ENCODE measurements at regions not wholly inside any gene's neighbourhood (a gene's known extent, or its start where the extent isn't known, plus 50 kb on each side); places are given as distances from the start of the nearest gene placed in this dataset.

DNA sequence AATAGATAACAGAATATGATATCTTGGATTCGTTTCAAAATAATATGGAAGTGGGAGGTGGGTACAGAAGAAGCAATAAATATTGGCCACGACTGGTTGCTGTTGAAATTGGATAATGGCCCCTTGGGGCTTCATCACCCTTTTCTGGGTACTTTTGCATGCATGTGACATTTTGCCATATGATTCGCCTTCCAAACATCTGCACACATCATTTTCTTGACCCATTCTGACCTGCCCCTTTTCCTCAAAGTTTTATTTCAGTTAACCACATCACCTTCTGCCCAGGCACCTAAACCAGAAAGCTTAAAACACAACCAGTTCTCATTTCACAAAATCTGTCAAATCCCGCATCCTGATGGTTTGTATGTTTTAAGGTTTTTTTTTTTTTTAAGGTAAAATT lies 116.7 kb upstream of the AGAP1 start:
- H3K27me3 ChIP-seq (ENCODE audit: control insufficient read depth, insufficient read depth, low read length): no peaks in the 10 kb centered on the region
- H3K4me1 ChIP-seq (ENCODE audit: control insufficient read depth, insufficient read depth, low read length): no peaks in the 10 kb centered on the region
- H3K9ac ChIP-seq (ENCODE audit: low read length): no peak overlapping the region
- no peak overlapping the region for H3K27ac ChIP-seq (ENCODE audit: low read depth, low read length)
- no peak overlapping the region for H3K4me3 ChIP-seq (ENCODE audit: low read length)
- no peaks in the 10 kb centered on the region for H3K36me3 ChIP-seq (ENCODE audit: control insufficient read depth, insufficient read depth, low read length)

DNA sequence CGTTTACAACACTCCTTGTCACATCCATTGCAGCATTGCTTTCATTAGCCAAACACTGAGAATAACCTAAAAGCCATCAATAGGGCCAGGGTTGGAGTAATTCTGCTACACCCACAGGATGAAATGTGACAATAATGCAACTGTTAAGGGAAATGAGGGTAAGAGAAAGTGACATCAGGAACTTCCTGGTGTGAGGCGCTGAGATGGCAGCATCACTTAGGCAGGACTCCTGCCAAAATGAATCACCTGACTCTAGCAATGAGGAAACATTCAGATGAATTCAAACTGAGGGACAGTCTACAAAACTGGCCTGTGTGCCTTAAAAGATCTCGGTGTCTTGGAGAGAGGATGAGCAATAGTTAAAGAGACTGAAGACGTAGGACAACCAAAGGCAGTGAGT lies 115.6 kb upstream of the AGAP1 start:
- no peaks in the 10 kb centered on the region for H3K27me3 ChIP-seq (ENCODE audit: control insufficient read depth, insufficient read depth, low read length)
- H3K4me3 ChIP-seq (ENCODE audit: low read length): no peak overlapping the region
- no peaks in the 10 kb centered on the region for H3K4me1 ChIP-seq (ENCODE audit: control insufficient read depth, insufficient read depth, low read length)
- H3K27ac ChIP-seq (ENCODE audit: low read depth, low read length): no peak overlapping the region
- no peak overlapping the region for H3K9ac ChIP-seq (ENCODE audit: low read length)
- H3K36me3 ChIP-seq (ENCODE audit: control insufficient read depth, insufficient read depth, low read length): no peaks in the 10 kb centered on the region

DNA sequence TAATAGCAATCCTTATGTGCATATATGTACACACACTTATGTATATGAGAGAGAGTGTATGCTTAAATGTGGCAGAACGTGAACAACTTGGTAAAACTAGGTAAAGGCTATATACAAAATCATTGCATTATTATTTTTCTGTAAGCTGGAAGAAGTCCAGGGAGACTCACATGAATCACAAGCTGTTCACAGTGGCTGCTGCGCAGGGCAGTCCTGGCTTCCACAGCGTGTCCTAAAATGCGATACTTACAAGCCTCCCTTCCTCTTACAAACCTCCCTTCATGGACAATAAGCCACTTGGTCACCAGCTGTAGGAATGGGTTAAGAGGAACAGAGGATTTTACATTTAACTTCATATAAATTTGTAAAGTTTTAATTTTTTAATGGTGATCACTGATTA lies 114.9 kb upstream of the AGAP1 start:
- Histone ChIP-seq H3K36me3 (ENCODE audit: control insufficient read depth, insufficient read depth, low read length) (no peaks in the 10 kb centered on the region), H3K4me3 (ENCODE audit: low read length) (no peak overlapping the region), H3K27ac (ENCODE audit: low read depth, low read length) (no peak overlapping the region), H3K9ac (ENCODE audit: low read length) (no peak overlapping the region), H3K27me3 (ENCODE audit: control insufficient read depth, insufficient read depth, low read length) (no peaks in the 10 kb centered on the region), H3K4me1 (ENCODE audit: control insufficient read depth, insufficient read depth, low read length) (no peaks in the 10 kb centered on the region)

DNA sequence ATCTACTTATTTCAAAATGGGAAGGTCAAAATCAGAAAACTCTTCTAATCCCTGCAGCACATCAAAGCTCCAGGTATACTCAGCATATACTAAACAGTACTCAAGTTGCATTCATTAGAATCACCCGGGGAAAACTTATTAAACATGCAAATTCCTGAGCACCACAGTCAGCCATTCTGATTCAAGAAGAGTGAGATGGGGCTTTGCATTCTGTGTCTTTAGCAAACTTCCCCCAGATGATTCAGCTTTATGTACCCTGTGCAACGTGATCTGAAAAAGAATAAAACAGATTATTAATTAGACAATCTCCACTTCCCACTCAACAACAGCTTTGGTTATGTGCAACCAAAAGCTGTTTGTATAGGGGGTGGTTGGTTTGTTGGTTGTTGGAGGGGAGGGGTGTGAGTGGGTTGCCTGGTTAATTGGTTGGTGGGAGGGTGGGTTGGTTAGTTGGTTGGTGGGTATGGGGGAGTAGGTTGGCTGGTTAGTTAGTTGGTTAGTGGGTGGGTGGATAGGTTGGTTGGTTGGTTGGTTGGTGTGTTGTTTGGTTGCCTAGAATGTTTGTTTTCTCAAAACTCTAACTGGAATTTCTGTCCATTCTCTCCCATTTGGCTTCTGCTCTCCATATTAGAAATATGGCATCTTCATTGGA lies 112.5 kb upstream of the AGAP1 start:
- no peak overlapping the region for H3K9ac ChIP-seq (ENCODE audit: low read length)
- no peak overlapping the region for H3K4me3 ChIP-seq (ENCODE audit: low read length)
- no peaks in the 10 kb centered on the region for H3K36me3 ChIP-seq (ENCODE audit: control insufficient read depth, insufficient read depth, low read length)
- no peak overlapping the region for H3K27ac ChIP-seq (ENCODE audit: low read depth, low read length)
- H3K4me1 ChIP-seq (ENCODE audit: control insufficient read depth, insufficient read depth, low read length): no peaks in the 10 kb centered on the region
- H3K27me3 ChIP-seq (ENCODE audit: control insufficient read depth, insufficient read depth, low read length): no peaks in the 10 kb centered on the region

DNA sequence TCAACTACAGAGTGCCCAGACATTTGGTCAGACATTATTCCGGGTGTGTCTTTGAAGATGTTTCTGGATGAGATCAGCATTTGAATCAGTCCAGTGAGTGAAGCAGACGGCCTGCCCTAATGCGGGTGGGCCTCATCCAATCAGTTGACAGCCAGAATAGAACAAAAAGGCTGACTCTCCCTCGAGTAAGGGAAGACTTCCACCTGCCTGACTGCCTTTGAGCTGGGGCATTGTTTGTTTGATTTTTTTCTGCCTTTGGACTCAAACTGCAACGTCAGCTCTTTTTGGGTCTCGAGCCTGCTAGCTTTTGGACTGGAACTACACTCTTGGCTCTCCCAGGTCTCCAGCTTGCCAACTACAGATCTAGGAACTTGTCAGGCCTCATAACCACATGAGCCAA lies 111.7 kb upstream of the AGAP1 start:
- Histone ChIP-seq H3K36me3 (ENCODE audit: control insufficient read depth, insufficient read depth, low read length) (no peaks in the 10 kb centered on the region), H3K4me3 (ENCODE audit: low read length) (no peak overlapping the region), H3K4me1 (ENCODE audit: control insufficient read depth, insufficient read depth, low read length) (no peaks in the 10 kb centered on the region), H3K9ac (ENCODE audit: low read length) (no peak overlapping the region), H3K27ac (ENCODE audit: low read depth, low read length) (no peak overlapping the region), H3K27me3 (ENCODE audit: control insufficient read depth, insufficient read depth, low read length) (no peaks in the 10 kb centered on the region)

DNA sequence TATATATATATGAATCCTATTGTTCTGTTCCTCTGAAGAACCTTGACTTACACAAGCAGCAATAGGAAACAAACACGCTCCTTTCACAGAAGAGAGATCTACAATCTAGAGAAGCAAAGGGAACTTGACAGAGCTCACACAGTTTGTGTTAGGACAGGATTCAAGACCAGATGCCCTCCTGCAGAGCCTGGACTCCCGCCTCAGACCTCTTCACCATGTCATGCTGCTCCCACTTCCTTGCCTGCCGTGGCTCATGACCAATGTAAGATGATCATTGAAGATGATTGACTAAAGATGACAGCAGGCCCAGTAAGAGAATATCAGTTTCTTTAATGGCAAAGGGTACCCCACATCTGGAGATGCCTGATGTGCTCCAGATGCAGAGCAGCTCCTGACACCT lies 111.2 kb upstream of the AGAP1 start:
- no peaks in the 10 kb centered on the region for H3K4me1 ChIP-seq (ENCODE audit: control insufficient read depth, insufficient read depth, low read length)
- H3K27me3 ChIP-seq (ENCODE audit: control insufficient read depth, insufficient read depth, low read length): no peaks in the 10 kb centered on the region
- H3K27ac ChIP-seq (ENCODE audit: low read depth, low read length): no peak overlapping the region
- no peaks in the 10 kb centered on the region for H3K36me3 ChIP-seq (ENCODE audit: control insufficient read depth, insufficient read depth, low read length)
- H3K4me3 ChIP-seq (ENCODE audit: low read length): no peak overlapping the region
- no peak overlapping the region for H3K9ac ChIP-seq (ENCODE audit: low read length)

DNA sequence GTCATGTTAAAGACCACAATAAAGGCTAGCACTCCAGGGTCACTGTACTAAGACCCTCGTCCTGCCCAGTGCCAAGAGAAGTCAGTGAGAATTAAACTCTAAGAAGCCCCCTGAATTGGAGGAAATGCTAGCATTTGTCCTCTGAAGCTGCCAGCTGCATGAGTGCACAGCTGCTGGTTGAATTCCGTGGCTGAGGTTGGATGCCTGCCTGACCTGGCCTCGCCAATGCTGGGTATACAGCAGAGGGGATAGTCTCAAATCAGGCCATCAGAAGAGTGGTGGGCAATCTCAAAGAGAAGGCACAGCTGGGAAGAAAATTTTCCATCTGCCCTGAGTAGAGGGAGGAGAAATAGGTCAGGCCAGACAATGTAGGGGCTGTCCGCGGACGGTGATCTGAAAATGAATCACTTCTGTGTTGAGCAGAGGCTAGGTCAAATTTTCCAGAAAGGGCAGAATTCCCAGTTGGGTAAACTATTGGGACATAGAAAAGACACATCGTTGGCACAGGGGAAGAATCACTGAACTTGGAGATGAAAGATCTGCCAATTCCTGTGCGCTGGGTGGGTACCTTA lies 110.5 kb upstream of the AGAP1 start:
- no peak overlapping the region for H3K4me3 ChIP-seq (ENCODE audit: low read length)
- no peaks in the 10 kb centered on the region for H3K27me3 ChIP-seq (ENCODE audit: control insufficient read depth, insufficient read depth, low read length)
- no peaks in the 10 kb centered on the region for H3K36me3 ChIP-seq (ENCODE audit: control insufficient read depth, insufficient read depth, low read length)
- no peak overlapping the region for H3K27ac ChIP-seq (ENCODE audit: low read depth, low read length)
- H3K9ac ChIP-seq (ENCODE audit: low read length): no peak overlapping the region
- no peaks in the 10 kb centered on the region for H3K4me1 ChIP-seq (ENCODE audit: control insufficient read depth, insufficient read depth, low read length)

DNA sequence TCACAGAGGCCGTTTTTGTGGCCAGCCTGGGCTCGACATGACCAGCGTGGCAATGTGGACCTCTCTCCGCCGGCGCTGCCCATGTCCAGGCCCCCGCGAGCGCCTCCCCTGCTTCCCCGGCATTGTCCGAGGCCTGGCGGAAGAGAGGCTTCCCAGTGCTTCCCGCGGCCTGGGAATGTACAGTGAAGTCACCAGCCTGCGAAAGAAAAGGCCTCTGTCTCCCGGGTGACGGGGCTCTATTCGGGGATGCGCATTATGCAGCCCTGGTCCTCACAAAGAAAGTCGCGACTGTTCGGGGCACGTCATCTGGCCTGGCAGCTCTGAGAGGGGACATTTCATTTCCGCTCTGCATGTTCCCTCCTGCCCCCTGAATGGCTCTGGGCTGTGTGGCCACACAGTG lies 109.2 kb upstream of the AGAP1 start:
- Histone ChIP-seq H3K27ac (ENCODE audit: low read depth, low read length) (no peak overlapping the region), H3K27me3 (ENCODE audit: control insufficient read depth, insufficient read depth, low read length) (no peaks in the 10 kb centered on the region), H3K36me3 (ENCODE audit: control insufficient read depth, insufficient read depth, low read length) (no peaks in the 10 kb centered on the region), H3K9ac (ENCODE audit: low read length) (no peak overlapping the region), H3K4me3 (ENCODE audit: low read length) (no peak overlapping the region), H3K4me1 (ENCODE audit: control insufficient read depth, insufficient read depth, low read length) (no peaks in the 10 kb centered on the region)

DNA sequence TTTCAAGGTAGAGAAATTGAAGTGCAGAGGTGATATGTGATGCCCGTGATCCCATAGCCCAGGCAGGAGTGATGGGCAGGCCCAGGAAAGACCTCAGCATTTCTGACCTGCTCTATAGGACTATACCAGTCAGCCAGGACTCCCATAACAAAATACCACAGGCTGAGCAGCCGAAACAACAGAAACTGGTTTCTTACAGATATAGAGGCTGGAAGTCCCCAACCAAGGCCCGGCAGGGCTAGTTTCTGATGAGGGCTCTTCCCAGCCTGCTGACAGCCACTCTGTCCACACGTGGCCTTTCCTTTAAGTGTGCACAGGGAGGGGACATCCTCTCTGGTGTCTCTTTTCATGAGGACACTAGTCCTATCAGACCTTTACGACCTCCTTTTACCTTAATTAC lies 104.2 kb upstream of the AGAP1 start:
- Histone ChIP-seq H3K9ac (ENCODE audit: low read length) (no peak overlapping the region), H3K27me3 (ENCODE audit: control insufficient read depth, insufficient read depth, low read length) (no peaks in the 10 kb centered on the region), H3K4me3 (ENCODE audit: low read length) (no peak overlapping the region), H3K36me3 (ENCODE audit: control insufficient read depth, insufficient read depth, low read length) (no peaks in the 10 kb centered on the region), H3K4me1 (ENCODE audit: control insufficient read depth, insufficient read depth, low read length) (no peaks in the 10 kb centered on the region), H3K27ac (ENCODE audit: low read depth, low read length) (no peak overlapping the region)

DNA sequence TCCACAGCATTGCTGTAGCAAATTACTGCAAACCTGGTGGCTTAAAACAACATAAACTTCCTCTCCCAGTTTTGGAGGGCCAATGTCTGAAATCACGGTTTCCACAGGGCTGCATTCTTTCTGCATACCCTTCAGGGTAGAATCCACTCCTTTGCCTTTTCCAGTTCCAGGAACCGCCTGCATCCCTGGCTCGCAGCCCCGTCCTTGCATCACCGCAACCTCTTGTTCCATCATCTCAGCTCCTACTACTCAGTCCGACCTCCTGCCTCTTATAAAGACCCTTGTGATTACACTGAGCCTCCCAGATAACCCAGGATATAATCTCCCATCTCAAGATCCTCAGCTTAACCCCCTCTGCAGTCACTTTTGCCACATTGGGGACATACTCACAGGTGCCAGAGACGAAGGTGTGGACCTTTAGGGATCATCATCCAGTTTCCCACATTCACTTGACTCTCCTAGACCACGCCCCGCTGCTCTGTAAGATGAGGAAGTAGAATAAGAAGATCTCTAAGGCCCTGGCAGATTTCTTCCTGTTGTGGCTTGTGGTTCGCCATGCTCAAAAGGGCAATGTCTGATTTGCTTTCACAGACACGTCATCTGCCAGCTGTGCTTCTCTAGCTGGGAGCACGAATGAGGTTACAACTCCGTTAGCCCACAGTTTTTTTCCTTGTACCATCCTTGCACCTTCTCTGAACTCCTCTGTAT lies 103.6 kb upstream of the AGAP1 start:
- Histone ChIP-seq H3K4me1 (ENCODE audit: control insufficient read depth, insufficient read depth, low read length) (no peaks in the 10 kb centered on the region), H3K36me3 (ENCODE audit: control insufficient read depth, insufficient read depth, low read length) (no peaks in the 10 kb centered on the region), H3K27me3 (ENCODE audit: control insufficient read depth, insufficient read depth, low read length) (no peaks in the 10 kb centered on the region), H3K9ac (ENCODE audit: low read length) (no peak overlapping the region), H3K4me3 (ENCODE audit: low read length) (no peak overlapping the region), H3K27ac (ENCODE audit: low read depth, low read length) (no peak overlapping the region)

DNA sequence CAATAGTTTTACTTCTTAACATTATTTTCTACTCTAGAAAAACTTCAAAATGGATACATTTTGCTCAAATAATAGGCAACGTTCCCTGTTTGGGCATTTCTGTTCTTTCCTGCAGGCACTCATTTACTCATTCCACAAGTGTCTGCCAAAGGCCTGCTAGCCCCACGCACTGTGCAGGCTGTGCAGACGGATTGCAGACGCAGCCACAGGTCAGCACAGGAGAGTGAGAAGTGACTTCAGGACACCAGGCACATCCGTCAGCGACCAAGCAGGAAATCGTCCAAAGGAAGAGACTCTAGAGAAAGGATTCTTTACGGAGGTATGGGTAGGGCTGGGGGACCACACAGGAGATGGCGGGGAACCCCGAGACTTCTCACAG lies 103.0 kb upstream of the AGAP1 start:
- H3K4me3 ChIP-seq (ENCODE audit: low read length): no peak overlapping the region
- H3K4me1 ChIP-seq (ENCODE audit: control insufficient read depth, insufficient read depth, low read length): no peaks in the 10 kb centered on the region
- no peak overlapping the region for H3K27ac ChIP-seq (ENCODE audit: low read depth, low read length)
- no peak overlapping the region for H3K9ac ChIP-seq (ENCODE audit: low read length)
- no peaks in the 10 kb centered on the region for H3K27me3 ChIP-seq (ENCODE audit: control insufficient read depth, insufficient read depth, low read length)
- no peaks in the 10 kb centered on the region for H3K36me3 ChIP-seq (ENCODE audit: control insufficient read depth, insufficient read depth, low read length)

DNA sequence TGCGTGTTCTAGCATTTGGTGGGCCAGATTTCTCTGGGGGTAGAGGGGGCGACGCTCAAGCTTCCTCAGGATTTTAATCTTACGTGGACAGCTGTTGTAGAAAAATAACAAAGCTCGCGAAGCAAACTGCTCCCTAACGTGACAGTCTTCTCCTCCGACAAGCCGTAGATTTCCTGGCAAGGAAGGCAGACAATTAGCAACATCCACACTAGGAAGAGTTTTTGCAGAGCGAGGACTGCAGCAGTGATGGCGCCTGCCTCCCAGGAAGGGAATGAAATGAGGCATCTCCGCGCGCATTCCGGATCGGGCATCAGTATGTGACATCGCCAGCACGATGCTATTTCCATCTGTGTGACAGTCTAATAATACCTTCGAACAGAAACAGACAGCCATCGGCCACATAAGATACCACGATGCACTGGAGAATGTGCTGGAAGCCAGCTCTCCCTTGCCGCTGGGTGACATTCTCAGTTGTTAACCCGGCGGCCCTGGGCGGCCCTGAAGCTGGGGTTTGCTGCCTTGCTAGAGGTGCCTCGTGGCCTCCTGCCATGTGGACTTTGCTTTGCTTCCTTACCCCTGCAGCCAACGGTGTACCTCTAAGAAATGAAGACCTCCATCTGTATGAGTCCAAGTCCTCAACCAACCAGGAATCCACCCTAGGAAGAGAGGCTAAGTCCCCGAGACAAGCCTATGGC lies 101.8 kb upstream of the AGAP1 start:
- H3K4me1 ChIP-seq (ENCODE audit: control insufficient read depth, insufficient read depth, low read length): no peaks in the 10 kb centered on the region
- H3K4me3 ChIP-seq (ENCODE audit: low read length): no peak overlapping the region

More for the DNA sequence above, 101.8 kb upstream of the AGAP1 start:
- Histone ChIP-seq H3K27ac (ENCODE audit: low read depth, low read length) (no peak overlapping the region), H3K9ac (ENCODE audit: low read length) (no peak overlapping the region), H3K36me3 (ENCODE audit: control insufficient read depth, insufficient read depth, low read length) (no peaks in the 10 kb centered on the region), H3K27me3 (ENCODE audit: control insufficient read depth, insufficient read depth, low read length) (no peaks in the 10 kb centered on the region)
